GM19468 (cell line): ENCODE measurements at regions not wholly inside any gene's neighbourhood (a gene's known extent, or its start where the extent isn't known, plus 50 kb on each side); places are given as distances from the start of the nearest gene placed in this dataset.

Source experiments
- ATAC-seq: cut with Tn5 transposase; IDR thresholded peaks from one replicate; pipeline ENCODE4 v1.9.1; 2021; ENCODE audit warnings: mild to moderate bottlenecking, moderate library complexity, moderate number of reproducible peaks; ENCODE audit not compliant: unreplicated experiment; ENCODE audit errors: extremely low read depth

DNA sequence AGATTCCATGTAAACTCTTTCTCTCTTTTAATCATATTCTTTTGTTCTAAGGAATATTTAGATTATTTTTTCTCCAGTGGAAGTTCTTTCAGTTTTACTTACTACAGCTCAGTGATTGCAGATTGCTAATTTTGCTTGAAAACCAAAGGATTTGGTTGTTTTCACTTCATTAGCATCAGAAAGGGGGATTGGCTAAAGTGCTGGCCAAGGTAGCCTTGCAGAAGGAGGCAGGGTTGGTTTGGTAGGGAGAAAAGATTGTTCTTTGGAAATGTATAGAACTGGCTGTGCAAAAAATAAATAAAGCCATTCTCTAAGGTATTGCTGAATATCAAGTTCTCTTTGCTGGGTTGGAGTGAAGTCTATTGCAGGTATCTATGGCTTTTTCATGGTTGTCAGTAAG is 92.6 kb downstream of the FAT3 start:
- ATAC-seq: no peak

- ATAC-seq: no peak
Measured at GRCh38 chr11:92317721-92318120, 93.1 kb downstream of the FAT3 start.

DNA sequence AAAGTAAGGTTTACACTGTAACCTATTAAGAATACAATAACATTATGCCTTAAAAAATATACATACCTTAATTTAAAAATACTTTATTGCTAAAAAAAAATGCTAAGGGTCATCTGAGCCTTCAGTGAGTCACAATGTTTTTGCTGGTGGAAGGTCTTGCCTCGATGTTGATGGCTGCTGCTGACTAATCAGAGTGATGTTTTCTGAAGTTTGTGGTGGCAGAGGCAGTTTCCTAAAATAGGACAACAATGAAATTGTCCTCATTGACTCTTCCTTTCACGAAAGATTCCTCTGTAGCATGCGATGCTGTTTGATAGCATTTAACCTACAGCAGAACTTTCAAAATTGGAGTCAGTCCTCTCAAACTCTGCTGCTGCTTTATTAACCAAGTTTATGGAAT is 97.6 kb downstream of the FAT3 start:
- ATAC-seq: no peak

- no peak for ATAC-seq
Measured at GRCh38 chr11:92324890-92325289, 100.3 kb downstream of the FAT3 start.

DNA sequence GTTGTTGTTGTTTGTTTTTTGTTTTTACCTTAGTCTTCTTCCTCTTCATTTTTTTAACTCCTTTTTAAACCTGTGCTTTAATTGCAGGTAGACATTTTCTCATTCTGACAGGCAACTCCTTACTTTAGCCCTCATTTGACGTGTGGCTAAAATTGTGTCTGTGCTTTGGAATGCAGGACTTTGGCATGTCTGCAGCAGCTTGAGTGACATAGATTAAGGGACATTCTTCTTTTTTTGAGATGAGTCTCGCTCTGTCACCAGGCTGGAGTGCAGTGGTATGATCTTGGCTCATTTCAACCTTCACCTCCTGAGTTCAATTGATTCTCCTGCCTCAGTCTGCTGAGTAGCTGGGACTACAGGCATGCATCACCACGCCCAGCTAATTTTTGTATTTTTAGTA is 100.8 kb downstream of the FAT3 start:
- no peak for ATAC-seq

DNA sequence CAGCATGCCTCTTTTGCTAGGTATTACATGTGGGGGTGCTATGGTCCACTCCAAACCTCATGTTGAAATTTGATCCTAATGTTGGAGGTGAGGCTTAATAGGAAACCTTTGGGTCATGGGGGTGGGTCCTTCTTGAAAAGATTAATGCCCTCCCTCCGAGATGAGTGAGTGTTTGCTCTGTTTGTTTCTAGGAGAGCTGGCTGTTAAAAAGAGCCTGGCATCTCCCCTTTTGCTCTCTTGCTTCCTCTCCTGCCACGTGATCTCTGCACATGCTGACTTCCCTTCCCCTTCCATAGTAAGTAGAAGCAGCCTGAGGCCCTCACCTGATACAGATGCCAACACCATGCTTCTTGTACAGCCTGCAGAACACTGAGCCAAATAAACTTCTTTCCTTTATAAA is 104.5 kb downstream of the FAT3 start:
- ATAC-seq: no peak

GRCh38 chr11:92329646-92330045 is 105.0 kb downstream of the FAT3 start:
- ATAC-seq: no peak

- no peak for ATAC-seq
Measured at GRCh38 chr11:92330114-92330513, 105.5 kb downstream of the FAT3 start.

- ATAC-seq: no peak
Measured at GRCh38 chr11:92332986-92333385, 108.4 kb downstream of the FAT3 start.

DNA sequence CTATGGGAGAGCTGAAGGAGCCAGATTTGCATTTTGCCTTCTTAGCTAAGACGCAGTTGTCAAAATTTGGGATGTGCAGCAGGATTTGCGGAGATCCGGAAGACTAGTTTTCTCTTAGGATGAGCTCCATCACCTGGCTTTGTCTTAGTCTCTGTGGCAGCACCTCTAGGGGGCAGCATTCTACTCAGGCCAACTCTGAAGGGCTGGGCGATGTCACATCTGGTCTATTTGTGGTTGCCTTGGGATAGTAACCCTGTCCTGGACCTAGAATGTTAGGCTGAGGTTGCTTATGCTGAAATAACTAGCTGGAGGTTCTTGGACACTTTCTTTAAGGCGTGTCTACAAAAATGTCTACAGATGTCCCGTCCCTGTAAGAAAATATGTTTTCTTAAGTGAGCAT is 116.2 kb downstream of the FAT3 start:
- no peak for ATAC-seq

- ATAC-seq: no peak
Measured at GRCh38 chr11:92342034-92342720, 117.6 kb downstream of the FAT3 start.

DNA sequence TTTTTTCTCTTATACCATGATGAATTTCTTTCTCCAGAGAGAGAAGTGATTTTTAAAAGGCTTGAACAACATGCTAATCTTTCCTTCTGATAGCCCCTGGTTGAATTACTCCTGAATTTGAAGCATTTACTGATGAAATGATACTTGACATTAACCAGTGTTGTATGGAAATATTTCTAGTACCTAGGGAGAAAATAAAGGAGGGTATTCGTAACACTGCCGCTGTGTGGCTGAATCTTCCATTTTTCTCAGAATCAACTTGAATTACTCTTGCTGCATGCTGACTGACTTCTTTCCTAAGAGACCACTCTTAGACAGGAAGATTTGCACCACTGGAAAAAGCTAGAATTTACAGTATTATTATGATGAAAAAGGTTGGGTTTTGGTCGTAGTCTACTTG is 118.3 kb downstream of the FAT3 start:
- no peak for ATAC-seq

- no peak for ATAC-seq
Measured at GRCh38 chr11:92346220-92346619, 121.6 kb downstream of the FAT3 start.

DNA sequence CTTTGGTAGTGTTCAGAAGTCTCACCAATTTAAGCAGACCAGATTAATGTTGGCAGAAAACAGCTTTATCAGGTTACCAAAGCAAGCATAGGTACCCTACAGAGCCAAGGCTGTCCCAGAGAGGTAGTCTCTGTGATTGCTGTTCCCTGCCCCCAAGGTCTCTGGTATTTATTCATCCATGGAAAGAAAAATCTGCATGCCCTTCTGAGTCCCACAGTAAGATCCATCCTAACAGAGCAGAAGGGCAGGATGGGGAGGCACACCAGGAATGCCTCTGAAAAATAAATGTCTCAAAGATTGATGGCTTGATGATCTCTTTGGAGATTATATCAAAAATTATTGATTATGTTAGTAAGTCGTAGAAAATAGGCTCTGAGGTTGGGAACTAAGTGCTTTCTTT is 122.8 kb downstream of the FAT3 start:
- ATAC-seq: no peak

GRCh38 chr11:92349486-92350156 is 125.0 kb downstream of the FAT3 start:
- ATAC-seq: no peak

DNA sequence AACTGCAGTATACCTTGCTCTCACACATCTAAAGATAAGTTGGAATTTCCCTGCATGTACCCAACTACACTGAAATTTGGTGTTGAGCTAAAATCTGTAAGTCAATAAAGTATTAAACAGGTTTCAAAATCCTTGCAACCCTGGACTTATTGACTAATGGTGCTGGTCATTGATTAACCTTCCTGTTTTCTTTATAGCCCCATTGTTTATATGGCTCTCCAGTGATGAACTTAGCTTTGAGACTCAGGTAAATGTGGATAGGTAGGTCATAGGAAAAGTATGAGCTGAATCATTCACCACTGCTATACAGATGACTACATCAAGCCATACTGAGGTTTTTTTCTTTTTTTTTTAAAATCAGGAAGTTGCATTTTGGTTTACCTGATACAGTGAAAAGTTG is 132.7 kb downstream of the FAT3 start:
- no peak for ATAC-seq

DNA sequence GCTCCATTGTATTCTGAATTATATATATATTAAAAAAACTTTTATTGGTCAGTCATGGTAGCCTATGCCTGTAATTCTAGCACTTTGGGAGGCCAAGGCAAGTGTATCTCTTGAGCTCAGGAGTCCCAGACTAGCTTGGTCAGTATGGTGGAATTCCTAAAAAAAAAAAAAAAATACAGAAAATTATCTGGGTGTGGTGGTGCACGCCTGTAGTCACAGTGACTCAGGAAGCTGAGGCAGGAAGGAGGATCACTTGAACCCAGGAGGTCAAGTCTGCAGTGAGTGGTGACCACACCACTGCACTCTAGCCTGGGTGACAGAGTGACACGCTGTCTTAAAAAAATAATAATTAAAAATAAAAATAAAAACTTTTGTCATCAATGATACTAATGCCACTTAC is 133.2 kb downstream of the FAT3 start:
- no peak for ATAC-seq

DNA sequence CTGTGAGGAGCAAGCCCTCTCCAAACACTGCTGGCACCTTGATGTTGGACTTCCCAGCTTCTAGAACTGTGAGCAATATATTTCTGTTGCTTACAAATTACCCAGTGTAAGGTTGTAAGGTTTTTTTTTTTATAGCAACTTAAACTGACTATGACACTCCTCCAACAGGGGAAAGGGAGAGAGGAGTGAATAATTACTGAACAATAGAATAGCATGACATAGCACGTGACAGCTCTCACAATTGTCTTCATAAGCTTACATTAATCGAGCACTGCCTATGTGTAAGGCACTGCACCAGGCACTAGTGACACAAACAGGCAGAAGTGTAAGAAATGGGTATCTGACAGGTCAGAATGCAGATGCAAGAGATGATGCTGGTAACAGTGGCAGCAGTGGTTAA is 136.9 kb downstream of the FAT3 start:
- ATAC-seq: no peak

GRCh38 chr11:92362989-92363388 is 138.4 kb downstream of the FAT3 start:
- ATAC-seq: no peak

- ATAC-seq: no peak
Measured at GRCh38 chr11:92364177-92364576, 139.6 kb downstream of the FAT3 start.

GRCh38 chr11:92376146-92376599 is 151.6 kb downstream of the FAT3 start:
- no peak for ATAC-seq

DNA sequence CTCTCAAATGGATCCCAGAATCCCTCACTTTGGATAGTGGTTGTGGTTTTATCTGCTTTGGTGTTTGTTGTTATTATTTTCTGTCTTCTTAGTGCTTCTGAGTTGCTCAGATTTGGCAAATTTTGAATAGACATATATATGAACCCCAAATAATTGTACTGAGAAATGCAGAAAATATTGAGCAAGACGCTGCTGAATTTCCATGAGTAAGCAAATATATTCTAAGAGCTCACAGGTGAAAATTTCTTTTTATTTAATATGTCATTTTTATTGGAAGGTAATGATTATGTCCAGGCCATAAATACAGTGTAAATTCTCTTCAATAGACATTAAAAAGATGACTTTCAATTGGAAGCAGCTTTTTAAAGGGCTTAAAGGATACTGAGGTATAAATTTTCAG is 152.1 kb downstream of the FAT3 start:
- ATAC-seq: no peak
